Gastrocnemius medialis (tissue), 4 donors: ENCODE measurements at regions not wholly inside any gene's neighbourhood (a gene's known extent, or its start where the extent isn't known, plus 50 kb on each side); places are given as distances from the start of the nearest gene placed in this dataset.

ENCODE experiments used
- ATAC-seq, 2 donors: fragments of 150-250 bp; one replicate each; pipeline ENCODE4 v1.9.1; 2016
- DNase-seq, 2 donors: peaks; one replicate each; pipeline ENCODE4 v3.0.0-alpha.2; 2019
- H3K27ac ChIP-seq, 4 donors: fragments of 200-600 bp; sonication (generic); 1 replicate in 1 of 4; 2 replicates in 3 of 4; pipeline ENCODE4 v1.5.1; 2016 to 2018; ENCODE audit warnings: mild to moderate bottlenecking in 2 of 4, moderate library complexity in 1 of 4
- H3K27me3 ChIP-seq, 3 donors: fragments of 200-600 bp; sonication (generic) in 2 of 3; 1 replicate in 1 of 3; 2 replicates in 2 of 3; pipeline versions ENCODE4 v1.5.1 to v1.6.0; 2016 to 2019; ENCODE audit warnings: mild to moderate bottlenecking in 1 of 3, moderate library complexity in 1 of 3
- H3K36me3 ChIP-seq, 2 donors: fragments of 200-600 bp; sonication (generic) in 1 of 2; one replicate each; pipeline ENCODE4 v1.5.1; 2017 to 2018
- H3K4me1 ChIP-seq, 2 donors: fragments of 200-600 bp; sonication (generic) in 1 of 2; one replicate each; pipeline ENCODE4 v1.5.1; 2016 to 2017; ENCODE audit warnings: mild to moderate bottlenecking in 2 of 2
- H3K4me3 ChIP-seq, 4 donors: fragments of 200-600 bp; sonication (generic) in 3 of 4; 1 replicate in 1 of 4; 2 replicates in 3 of 4; pipeline ENCODE4 v1.5.1; 2016 to 2019; ENCODE audit warnings: mild to moderate bottlenecking in 2 of 4
- H3K9me3 ChIP-seq, 3 donors: fragments of 200-600 bp; sonication (generic) in 2 of 3; 1 replicate in 1 of 3; 2 replicates in 2 of 3; pipeline ENCODE4 v1.5.1; 2016 to 2019
- POLR2A ChIP-seq, 2 donors: fragments of 450-650 bp; IDR thresholded peaks; one replicate each; pipeline ENCODE4 v1.6.1; 2017; ENCODE audit warnings: antibody characterized with exemption in 2 of 2, mild to moderate bottlenecking in 2 of 2, moderate library complexity in 2 of 2
- in situ Hi-C, 4 donors: fragments of 200-750 bp; cut with MboI; loops; one replicate each; pipeline versions ENCODE4 v1.15.0 to v1.8.0; 2017; ENCODE audit warnings: low sequenced_read_pairs in 4 of 4
- intact Hi-C: fragments of 100-400 bp; cut with DNase I; formaldehyde crosslinking; loops from one replicate; pipeline ENCODE4 v1.15.1; 2023; ENCODE audit warnings: low total_unique reads
- TF ChIP-seq, protein P1 (sequence below), 5 experiments: fragments of 450-650 bp in 3 of 5; fragments of 200-600 bp in 2 of 5; sonication (generic) in 2 of 5; IDR thresholded peaks in 4 of 5; conservative IDR thresholded peaks in 1 of 5; 1 replicate in 4 of 5; 2 replicates in 1 of 5; pipeline ENCODE4 v1.5.1; 2016 to 2019; ENCODE audit warnings: antibody characterized with exemption in 5 of 5, mild to moderate bottlenecking in 3 of 5, moderate library complexity in 3 of 5

- Histone ChIP-seq H3K27me3 (no peaks in the 10 kb centered on the region), H3K4me1 (no peaks in the 10 kb centered on the region), H3K27ac (no peak overlapping the region), H3K9me3 (peaks cover 0 to 4% (median 0%) of the 10 kb centered on the region in 3 donors), H3K36me3 (no peaks in the 10 kb centered on the region), H3K4me3 (no peak overlapping the region)
- in situ Hi-C loops: no loop called here
- intact Hi-C loops: no loop called here
- no peak for DNase-seq
- no peak for ATAC-seq
- TF ChIP-seq, protein P1, sequence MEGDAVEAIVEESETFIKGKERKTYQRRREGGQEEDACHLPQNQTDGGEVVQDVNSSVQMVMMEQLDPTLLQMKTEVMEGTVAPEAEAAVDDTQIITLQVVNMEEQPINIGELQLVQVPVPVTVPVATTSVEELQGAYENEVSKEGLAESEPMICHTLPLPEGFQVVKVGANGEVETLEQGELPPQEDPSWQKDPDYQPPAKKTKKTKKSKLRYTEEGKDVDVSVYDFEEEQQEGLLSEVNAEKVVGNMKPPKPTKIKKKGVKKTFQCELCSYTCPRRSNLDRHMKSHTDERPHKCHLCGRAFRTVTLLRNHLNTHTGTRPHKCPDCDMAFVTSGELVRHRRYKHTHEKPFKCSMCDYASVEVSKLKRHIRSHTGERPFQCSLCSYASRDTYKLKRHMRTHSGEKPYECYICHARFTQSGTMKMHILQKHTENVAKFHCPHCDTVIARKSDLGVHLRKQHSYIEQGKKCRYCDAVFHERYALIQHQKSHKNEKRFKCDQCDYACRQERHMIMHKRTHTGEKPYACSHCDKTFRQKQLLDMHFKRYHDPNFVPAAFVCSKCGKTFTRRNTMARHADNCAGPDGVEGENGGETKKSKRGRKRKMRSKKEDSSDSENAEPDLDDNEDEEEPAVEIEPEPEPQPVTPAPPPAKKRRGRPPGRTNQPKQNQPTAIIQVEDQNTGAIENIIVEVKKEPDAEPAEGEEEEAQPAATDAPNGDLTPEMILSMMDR (IDR thresholded peaks at IDR 0.05 in 4 of 5, conservative IDR thresholded peaks at IDR 0.05 in 1 of 5): no peak
- no peak for TF ChIP-seq POLR2A (IDR thresholded peaks at IDR 0.05)
These were observed 77.5 kb upstream of the DIO3 start for GRCh38 chr14:101483829-101484228.

DNA sequence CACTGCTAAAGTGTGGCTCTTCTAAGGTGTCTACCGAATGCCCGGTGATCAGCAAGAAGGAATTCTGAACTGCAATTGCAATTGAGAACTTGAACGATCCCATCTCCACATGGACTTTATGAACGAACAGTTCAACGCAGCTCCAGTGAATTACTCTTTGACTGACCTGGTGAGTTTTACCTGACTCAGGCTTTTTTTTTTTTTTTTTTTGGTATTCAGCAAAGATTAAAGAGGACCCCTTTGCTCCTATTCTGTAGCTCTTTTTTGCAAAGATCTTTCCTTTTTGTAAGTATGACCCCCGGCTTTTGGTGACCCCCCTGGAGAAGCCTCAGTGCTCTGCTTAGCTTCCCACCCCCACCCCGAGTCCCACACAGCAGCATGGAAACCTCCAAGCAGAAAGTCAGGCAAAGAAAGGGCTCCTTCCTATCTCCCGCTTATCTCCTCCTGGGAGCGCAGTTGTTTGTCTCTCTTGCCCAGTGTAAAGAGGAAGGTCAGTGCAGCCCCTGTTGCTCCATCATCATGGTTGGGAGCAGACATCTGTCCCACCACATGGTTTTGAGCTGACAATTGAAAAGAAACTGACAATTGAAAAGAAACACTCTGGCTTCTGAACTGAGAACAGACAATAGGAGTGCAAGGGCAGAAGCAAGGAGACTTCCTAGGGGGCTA, 72.1 kb upstream of the DIO3 start:
- no peak overlapping the region for H3K27ac ChIP-seq
- H3K9me3 ChIP-seq: peaks cover 0 to 4% (median 0%) of the 10 kb centered on the region in 3 donors
- no peak for TF ChIP-seq POLR2A (IDR thresholded peaks at IDR 0.05)
- TF ChIP-seq, protein P1 (IDR thresholded peaks at IDR 0.05 in 4 of 5, conservative IDR thresholded peaks at IDR 0.05 in 1 of 5): no peak
- in situ Hi-C loops (no loop called here), intact Hi-C loops (no loop called here)
- H3K4me3 ChIP-seq: no peak overlapping the region
- no peaks in the 10 kb centered on the region for H3K27me3 ChIP-seq
- no peak for ATAC-seq
- H3K36me3 ChIP-seq: no peaks in the 10 kb centered on the region
- DNase-seq: no peak
- no peaks in the 10 kb centered on the region for H3K4me1 ChIP-seq

DNA sequence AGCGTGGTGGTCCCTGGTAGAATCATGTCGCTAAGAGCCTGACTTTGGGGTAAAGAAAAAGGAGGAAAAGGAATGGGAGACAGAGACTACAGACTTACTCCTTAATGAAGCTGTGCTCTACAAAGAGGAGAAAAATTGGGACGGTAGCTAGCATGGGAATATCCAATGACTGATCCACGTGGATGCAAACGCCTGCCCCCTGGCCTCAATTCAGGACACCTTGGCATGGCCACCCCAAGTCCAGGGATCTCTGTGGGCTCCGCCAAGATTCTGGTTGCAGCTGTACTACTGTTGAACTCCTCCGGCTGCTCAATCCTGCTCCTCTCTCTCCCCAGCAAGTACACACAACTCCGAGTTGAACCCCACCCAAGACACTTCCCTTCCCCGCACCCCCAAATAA, 70.5 kb upstream of the DIO3 start:
- Histone ChIP-seq H3K9me3 (peaks cover 0 to 4% (median 0%) of the 10 kb centered on the region in 3 donors), H3K4me3 (no peak overlapping the region), H3K27ac (no peak overlapping the region), H3K27me3 (no peaks in the 10 kb centered on the region), H3K36me3 (no peaks in the 10 kb centered on the region), H3K4me1 (no peaks in the 10 kb centered on the region)
- no peak for DNase-seq
- TF ChIP-seq, protein P1 (IDR thresholded peaks at IDR 0.05 in 4 of 5, conservative IDR thresholded peaks at IDR 0.05 in 1 of 5): no peak
- TF ChIP-seq POLR2A (IDR thresholded peaks at IDR 0.05): no peak
- ATAC-seq: no peak
- in situ Hi-C loops: no loop called here
- intact Hi-C loops: no loop called here

- intact Hi-C loops (no loop called here), in situ Hi-C loops (no loop called here)
- Histone ChIP-seq H3K4me1 (no peaks in the 10 kb centered on the region), H3K4me3 (no peak overlapping the region), H3K9me3 (peaks cover 0 to 1% (median 0%) of the 10 kb centered on the region in 3 donors), H3K36me3 (no peaks in the 10 kb centered on the region), H3K27me3 (no peaks in the 10 kb centered on the region), H3K27ac (no peak overlapping the region)
- no peak for ATAC-seq
- TF ChIP-seq POLR2A (IDR thresholded peaks at IDR 0.05): no peak
- TF ChIP-seq, protein P1 (IDR thresholded peaks at IDR 0.05 in 4 of 5, conservative IDR thresholded peaks at IDR 0.05 in 1 of 5): no peak
- no peak for DNase-seq
These were observed 69.5 kb upstream of the DIO3 start for GRCh38 chr14:101491841-101492240.

- TF ChIP-seq POLR2A (IDR thresholded peaks at IDR 0.05): no peak
- TF ChIP-seq, protein P1 (IDR thresholded peaks at IDR 0.05 in 4 of 5, conservative IDR thresholded peaks at IDR 0.05 in 1 of 5): no peak
- no peak for ATAC-seq
- Histone ChIP-seq H3K4me1 (no peaks in the 10 kb centered on the region), H3K36me3 (no peaks in the 10 kb centered on the region), H3K9me3 (no peaks in the 10 kb centered on the region), H3K4me3 (no peak overlapping the region), H3K27ac (no peak overlapping the region), H3K27me3 (peaks cover 0 to 4% (median 0%) of the 10 kb centered on the region in 3 donors)
- in situ Hi-C loops: no loop called here
- intact Hi-C loops: no loop called here
- no peak for DNase-seq
These were observed 68.6 kb upstream of the DIO3 start for GRCh38 chr14:101492716-101493115.
